ENCODE measurements at regions not wholly inside any gene's neighbourhood (a gene's known extent, or its start where the extent isn't known, plus 50 kb on each side); places are given as distances from the start of the nearest gene placed in this dataset.
"Not testable (repeated sequence)": the region's sequence is repeated elsewhere in the genome, so short reads cannot be mapped to it uniquely, and the experiment has no call there.

DNA sequence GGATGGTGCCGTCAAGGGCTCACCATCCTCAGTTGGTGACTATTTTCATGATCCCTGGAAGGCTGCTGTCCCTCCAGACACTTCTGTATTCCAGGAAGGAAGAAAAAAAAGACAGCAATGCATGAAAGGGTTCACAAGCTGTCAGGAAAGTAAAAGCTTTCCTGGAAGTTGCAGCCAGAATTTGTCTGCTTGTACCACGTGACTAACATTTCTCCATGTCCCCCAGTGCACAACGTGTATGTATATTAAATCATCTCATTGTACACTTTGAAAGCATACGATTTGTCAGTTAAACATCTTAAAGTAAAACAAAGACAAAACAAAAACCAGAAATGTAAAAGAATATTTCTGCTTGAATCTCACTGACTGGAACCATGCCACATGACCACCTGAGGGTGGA, 127.4 kb upstream of the CLNK start:
- no peak for DNase-seq (ENCODE audit: low spot score)
- intact Hi-C loops (cut with DNase I) = no loop called here

DNA sequence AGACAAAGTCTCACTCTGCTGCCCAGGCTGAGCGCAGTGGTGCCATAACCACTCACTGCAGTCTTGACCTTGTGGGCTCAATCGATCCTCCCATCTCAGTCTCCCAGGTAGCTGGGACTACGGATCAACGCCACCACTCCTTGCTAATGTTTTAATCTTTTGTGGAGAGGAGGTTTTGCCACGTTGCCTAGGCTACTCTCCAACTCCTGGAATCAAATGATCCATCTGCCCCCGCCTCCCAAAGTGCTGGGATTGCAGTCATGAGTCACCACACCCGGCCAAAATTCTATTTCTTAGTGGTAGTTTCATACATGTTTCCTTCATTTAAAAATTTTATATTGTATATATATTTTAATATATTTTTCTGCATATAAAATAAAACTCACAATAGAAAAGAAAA, 125.8 kb upstream of the CLNK start:
- intact Hi-C loops (cut with DNase I) = no loop called here
- DNase-seq (ENCODE audit: low spot score) = no peak

DNA sequence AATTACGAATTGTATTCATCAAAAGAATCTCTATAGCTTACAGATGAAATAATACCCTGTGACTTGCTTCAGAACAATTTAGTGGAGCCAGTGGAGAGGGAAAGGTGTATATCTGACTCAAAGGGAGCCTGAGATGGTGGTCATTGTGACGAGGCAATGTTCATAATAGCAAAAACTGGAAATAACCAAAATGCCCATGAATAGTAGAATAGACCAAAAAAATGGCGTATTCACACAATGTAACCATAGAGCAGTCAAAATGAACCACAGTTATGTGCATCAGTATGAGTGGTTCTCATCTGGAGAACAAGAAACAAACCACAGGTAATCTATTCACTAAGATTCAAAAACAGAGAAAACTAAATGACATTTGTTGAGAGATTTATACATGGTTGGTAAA, 125.3 kb upstream of the CLNK start:
- intact Hi-C loops (cut with DNase I) = no loop called here

DNA sequence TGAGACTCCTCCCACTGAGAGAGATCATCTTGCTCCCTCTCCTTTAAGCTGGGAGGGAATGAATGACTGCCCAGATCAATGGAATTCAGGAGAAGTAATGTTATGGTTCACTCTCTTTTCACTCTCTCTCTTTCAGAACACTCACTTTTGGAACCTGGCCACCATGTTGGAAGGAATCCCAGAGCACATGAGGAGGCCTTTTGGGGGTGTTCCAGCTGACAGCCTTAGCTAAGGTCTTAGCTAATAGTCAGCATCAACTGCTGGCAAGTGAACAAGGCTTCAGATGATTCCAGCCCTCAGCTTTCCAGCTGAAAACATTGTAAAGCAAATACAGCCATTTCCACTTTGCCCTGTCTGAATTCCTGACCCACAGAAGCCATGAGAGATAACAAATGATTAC, 124.0 kb upstream of the CLNK start:
- no peak for DNase-seq (ENCODE audit: low spot score)
- intact Hi-C loops (cut with DNase I) = no loop called here

More for the DNA sequence above, 125.3 kb upstream of the CLNK start:
- no peak for DNase-seq (ENCODE audit: low spot score)

DNA sequence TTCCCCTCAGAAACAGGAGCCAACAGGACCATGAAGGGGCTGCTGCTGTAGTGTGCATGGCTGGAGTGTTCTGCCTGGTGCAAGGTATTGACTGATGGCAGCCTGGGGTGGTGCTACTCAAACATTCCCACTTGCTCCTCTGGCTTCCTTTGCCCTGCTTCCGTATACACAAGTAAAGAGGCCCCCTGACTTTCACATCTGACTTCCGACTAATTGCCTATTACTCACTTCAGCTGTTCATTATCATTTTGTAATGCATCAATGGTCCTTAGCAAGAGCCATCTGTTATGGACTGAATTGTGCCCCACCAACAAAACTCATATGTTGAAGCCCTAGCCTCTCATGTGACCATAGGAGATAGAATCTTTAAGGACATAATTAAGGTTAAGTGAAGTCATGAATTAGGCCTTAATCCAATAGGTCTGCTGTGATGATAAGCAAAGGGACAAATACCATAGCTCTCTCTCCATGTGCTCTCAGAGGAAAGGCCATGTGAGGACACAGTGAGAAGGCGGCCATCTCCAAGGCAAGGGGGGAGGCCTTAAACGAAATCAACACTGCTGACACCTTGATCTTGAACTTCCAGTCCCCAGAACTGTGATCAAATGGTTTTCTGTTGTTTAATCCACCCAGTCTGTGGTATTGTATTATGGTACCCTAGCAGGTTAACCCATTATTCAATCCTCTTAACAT, 122.5 kb upstream of the CLNK start:
- intact Hi-C loops (cut with DNase I) = no loop called here
- no peak for DNase-seq (ENCODE audit: low spot score)

DNA sequence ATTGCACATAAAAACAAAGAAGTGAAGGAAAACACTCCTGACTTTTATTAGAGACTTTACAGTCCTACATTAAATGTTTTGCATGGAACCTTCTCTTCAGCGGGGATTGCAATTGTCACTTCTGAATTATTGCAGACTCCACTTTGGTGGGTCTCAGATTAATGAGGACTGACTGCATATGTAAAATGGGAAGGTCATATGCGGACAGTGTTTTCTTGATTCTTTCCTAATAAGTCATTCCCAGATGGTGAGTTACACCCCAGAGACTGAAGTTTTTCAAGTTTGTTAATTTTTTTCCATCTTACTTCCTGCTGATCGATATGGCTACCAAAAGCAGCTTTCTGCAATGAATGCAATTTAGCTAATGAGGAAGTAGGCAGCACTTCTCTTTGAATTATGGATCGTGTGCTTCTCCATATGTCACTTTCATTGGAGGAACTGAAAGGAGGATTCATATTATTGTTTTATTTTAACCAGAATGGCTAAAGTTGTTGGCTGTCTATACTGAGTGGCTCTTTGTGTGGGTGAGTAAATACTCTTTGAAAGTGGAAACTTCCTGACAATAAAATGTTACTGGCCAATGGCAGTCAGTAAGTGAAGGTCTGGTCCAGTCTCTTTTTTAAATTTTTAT, 119.3 kb upstream of the CLNK start:
- no peak for DNase-seq (ENCODE audit: low spot score)
- intact Hi-C loops (cut with DNase I) = loop anchor here in 1 of 2 donors (5.0 kb wide), 1 partner anchor 852 kb away; no protein-coding TSS in a partner anchor

DNA sequence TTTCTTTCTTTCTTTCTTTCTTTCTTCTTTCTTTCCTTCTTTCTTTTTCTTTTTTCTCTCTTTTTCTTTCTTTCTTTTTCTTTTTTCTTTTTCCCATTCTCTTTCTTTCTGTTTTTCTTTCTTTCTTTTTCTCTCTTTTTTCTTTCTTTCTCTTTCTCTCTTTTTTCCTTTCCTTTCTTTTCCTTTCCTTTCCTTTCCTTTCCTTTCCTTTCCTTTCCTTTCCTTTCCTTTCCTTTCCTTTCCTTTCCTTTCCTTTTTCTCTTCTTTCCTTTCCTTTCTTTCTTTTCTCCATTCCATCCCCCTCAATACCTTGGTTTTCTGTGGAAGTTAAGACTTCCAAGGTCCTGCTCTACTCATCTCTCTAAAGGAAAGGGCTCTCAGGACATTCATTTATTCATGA, 102.8 kb upstream of the CLNK start:
- intact Hi-C loops (cut with DNase I) = no loop called here
- DNase-seq (ENCODE audit: low spot score) = no peak

DNA sequence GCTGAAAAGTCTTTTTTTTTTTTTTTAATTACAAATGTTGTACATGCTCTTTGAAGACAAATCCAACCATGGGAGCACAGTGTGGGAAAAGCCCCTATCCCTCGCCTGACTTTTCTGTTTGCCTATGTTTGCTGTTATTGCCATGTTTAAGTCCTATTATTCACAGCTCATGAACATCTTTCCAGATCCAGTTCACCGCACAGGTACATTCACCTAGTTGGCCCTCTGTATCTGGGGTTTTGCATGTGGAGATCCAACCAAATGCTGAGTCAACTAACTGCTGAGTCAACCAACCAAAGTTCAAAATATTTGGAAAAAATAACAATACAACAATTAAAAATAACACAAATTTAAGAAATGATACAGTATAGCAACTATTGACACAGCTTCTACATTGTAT, 100.1 kb upstream of the CLNK start:
- intact Hi-C loops (cut with DNase I) = no loop called here
- DNase-seq (ENCODE audit: low spot score) = no peak

DNA sequence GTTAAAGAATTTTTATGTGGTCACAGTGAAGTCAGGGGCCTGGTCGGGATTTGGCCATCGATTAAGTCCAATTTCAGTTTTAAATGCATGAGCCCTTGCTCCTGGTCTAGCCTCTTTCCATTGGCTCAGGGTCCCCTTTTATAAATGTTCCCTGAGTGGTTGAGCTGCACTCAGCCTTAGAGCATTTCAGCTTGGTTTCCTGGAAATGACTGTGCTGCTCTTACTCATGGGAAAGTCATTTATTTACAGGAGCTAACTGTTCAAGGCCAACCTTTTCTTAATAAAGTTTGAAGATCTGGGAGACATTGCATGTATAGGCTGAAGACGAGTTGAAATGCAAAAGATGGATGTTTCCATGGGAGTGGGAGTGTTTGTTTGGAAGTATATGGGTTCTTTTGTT, 98.8 kb upstream of the CLNK start:
- intact Hi-C loops (cut with DNase I) = no loop called here
- no peak for DNase-seq (ENCODE audit: low spot score)

DNA sequence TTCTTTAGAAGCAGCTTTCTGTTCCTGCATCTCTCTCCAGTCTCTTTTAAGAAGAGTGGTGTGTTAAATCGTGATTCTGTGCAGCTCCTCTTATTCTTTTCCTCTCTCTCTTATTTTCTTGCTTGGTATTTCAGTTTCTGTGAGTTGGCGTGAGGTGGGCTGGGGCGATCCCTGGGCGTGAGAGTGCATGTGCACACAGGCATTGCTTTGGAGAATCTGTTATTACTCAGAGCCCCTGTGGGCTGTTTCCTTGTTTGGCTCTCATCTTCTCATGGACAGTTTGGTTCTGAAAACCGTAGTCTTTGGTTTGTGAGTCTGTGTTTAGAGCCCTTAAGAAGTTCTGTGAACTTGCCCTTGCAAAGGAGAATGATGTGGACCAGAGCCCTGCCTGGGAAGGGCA, 97.2 kb upstream of the CLNK start:
- intact Hi-C loops (cut with DNase I) = no loop called here
- no peak for DNase-seq (ENCODE audit: low spot score)

DNA sequence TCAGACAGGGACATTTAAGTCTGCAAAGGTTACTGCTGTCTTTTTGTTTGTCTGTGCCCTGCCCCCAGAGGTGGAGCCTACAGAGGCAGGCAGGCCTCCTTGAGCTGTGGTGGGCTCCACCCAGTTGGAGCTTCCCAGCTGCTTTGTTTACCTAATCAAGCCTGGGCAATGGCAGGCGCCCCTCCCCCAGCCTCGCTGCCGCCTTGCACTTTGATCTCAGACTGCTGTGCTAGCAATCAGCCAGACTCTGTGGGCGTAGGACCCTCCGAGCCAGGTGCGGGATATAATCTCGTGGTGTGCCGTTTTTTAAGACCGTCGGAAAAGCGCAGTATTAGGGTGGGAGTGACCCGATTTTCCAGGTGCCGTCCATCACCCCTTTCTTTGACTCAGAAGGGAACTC, 96.2 kb upstream of the CLNK start:
- intact Hi-C loops (cut with DNase I); DNase-seq (ENCODE audit: low spot score): not testable (repeated sequence)

DNA sequence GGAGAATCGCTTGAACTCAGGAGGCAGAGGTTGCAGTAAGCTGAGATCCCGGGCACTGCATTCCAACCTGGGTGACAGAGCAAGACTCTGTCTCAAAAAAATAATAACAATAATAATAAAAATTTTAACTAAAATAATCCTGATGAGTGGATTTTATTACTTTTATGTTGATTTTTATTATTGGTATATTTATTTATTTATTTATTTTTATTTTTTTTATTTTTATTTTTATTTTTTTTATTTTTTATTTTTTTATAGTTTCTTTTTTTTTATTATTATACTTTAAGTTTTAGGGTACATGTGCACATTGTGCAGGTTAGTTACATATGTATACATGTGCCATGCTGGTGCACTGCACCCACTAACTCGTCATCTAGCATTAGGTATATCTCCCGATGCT, 90.6 kb upstream of the CLNK start:
- DNase-seq (ENCODE audit: low spot score); intact Hi-C loops (cut with DNase I): not testable (repeated sequence)

DNA sequence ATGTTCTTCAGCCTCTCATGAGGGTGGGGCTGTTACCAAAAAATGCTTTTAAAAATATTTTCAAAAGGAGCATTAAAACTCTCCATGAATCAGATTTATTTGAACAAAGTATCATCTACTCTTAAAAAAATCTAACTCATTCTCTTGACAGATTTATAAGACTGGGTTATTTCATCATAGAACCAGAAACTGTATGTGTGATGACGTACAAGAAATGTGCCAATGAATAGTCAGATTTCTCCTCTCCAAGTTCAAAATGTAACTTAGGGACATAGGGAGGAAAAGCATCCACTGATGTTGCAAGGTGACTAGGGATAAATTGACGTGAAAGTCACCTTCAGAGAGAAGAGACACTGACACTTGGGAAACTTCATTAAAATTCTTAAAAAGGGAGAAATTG, 89.1 kb upstream of the CLNK start:
- DNase-seq (ENCODE audit: low spot score) = no peak
- intact Hi-C loops (cut with DNase I) = no loop called here

DNA sequence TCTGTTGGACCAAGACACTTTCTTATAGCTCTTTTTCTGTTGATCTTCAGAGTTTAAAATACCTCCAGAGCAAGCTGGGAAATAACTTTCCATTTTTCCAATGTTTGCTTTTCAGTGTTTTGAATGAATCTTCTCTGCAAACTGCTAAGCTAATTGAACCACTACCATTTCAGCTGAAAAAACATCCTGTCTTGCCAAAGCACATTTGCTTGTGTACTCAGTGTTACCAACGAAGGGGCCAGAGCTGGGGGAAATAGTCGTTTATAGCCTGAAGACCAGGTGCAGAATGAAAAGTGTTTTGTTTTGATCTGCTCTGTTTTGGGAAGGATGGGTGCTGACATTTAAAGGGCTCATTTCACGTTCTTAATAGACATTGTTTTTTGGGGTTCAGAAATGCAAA, 88.4 kb upstream of the CLNK start:
- no peak for DNase-seq (ENCODE audit: low spot score)
- intact Hi-C loops (cut with DNase I) = no loop called here

DNA sequence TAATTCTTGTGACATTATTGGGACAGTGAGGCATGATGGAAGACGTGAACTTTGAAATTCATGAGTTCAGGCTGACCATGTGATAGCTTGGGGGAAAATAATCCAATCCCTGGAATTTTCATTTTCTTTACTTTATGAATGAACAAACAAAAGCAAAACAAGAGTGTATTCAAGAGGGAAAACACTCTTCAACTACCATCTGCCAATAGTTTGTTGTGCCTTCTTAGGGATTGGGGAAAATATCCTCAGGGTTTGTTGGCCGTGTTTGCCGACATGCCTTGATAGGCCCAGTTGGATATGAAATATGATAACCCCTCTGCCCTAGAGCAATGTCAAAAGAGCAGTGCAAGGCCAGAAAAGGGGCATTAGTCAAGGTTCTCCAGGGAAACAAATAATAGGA, 80.8 kb upstream of the CLNK start:
- no peak for DNase-seq (ENCODE audit: low spot score)
- intact Hi-C loops (cut with DNase I) = no loop called here

DNA sequence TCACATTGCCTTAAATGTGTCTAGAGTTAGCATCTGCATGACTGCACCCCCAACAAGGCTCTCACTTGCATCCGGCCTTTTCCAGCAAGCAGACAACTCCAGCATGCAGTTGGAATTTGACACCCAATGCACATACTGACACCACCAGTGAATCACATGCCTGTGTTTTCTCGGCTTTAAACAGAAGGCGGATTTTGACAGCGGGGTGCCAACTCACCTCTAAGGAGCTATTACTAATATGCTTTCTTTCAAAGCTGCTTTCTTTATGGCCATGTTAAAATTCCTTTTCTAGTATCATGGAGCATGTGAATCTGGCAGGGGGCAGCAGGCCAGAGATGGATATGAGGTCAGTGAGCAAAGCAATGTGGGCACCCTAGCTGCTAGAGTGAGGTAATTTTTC, 78.0 kb upstream of the CLNK start:
- DNase-seq (ENCODE audit: low spot score) = no peak
- intact Hi-C loops (cut with DNase I) = no loop called here

DNA sequence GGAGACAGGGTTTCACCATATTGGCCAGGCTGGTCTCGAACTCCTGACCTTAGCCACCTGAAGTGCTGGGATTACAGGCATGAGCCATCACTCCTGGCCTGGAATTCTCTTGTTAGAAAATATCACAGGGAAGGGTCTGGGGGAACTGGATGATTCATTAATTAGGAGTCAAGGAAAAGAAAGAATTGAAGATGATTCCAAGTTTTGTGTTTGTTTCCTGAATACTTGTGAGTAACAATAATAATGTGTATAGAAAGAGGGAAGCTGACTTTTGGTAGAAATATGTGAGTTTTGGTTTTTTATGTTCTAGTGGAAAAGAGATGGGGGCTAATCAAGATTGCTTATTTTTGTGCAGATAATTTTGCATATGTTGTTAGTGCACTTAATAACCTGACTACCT, 77.3 kb upstream of the CLNK start:
- intact Hi-C loops (cut with DNase I) = no loop called here
- no peak for DNase-seq (ENCODE audit: low spot score)

DNA sequence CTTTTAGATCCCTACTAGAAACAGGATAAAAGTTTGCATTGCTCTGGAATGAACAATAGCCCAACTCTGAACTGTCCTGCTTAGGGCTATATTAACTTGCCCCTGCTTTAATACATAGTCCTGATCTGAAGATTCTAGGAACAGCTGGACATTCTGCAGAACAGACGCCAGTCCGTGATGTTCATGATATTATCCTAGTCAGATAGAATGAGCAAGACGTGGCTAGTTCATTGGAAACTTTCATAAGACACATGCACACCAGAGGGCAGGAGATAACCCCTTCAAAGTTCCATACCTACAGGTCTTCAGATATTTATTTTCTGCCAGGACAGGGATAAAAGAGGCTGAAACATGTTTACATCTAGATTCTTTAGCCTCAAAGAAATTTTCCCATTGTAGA, 75.5 kb upstream of the CLNK start:
- DNase-seq (ENCODE audit: low spot score) = no peak
- intact Hi-C loops (cut with DNase I) = no loop called here

DNA sequence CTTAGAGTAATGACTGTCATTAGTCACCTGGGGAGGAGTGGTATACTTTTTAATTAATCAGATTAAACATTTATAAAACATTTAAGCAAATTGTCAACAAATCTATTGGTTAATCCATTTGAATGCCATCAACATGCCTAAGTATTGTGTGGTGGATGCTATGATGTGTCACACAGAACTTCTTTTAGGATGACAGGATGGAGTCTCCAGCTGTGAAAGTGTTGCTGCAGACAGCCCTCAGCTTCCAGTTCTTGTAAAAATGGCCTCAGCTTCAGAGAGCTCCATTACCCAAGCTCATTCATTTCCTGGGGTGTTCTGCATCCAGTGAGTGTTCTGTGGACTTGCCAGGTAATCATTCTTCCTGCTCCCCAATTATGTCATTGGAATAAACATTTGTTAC, 74.3 kb upstream of the CLNK start:
- intact Hi-C loops (cut with DNase I) = no loop called here
- DNase-seq (ENCODE audit: low spot score) = no peak

DNA sequence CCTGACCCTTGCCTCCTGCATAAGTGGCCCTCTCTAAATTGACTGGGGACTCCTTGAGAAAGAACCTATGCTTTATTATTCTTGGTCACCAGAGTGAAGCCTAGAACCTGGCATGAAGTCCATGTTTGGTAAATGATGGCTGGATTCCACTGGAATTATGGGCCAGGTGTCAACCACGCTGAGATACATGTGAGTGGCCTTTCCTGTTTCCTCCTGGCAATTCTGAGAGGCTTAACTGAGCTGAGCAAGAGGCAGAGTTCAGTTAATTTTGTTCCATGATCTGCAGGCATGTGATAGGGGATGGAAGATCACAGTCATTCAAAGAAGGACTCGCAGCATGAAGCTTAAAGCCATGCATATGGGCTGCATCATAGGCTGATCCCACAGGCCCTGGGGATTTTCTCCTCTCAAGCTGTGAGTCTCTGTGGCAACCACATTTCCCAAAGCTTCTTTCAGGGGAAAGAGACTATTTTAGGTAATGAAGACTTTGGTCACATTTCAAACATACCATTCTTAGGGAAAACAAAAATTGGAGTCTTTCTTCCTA, 69.4 kb upstream of the CLNK start:
- intact Hi-C loops (cut with DNase I) = no loop called here
- no peak for DNase-seq (ENCODE audit: low spot score)

DNA sequence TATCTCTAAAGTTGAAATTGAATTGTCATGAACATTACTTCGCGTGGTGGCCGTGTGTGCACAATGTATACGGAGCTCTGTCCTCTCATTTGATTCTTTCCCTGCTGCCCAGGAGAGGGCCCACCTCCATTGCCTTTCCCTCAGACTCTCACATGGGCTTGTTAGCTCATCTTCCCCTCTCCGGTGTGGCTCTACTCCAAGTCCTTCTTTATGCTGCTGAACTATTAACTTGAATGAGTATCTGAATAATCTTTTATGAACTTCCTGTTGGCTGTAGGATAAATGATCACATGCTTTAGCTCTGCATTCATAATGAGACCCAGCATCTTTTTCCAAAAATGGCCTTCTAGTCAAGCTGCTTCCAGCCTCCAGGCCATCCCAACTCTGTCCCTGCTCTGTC, 68.8 kb upstream of the CLNK start:
- no peak for DNase-seq (ENCODE audit: low spot score)
- intact Hi-C loops (cut with DNase I) = no loop called here

Data from posterior vena cava (tissue), 2 donors.